ENCODE measurements at regions not wholly inside any gene's neighbourhood (a gene's known extent, or its start where the extent isn't known, plus 50 kb on each side); places are given as distances from the start of the nearest gene placed in this dataset.

DNA sequence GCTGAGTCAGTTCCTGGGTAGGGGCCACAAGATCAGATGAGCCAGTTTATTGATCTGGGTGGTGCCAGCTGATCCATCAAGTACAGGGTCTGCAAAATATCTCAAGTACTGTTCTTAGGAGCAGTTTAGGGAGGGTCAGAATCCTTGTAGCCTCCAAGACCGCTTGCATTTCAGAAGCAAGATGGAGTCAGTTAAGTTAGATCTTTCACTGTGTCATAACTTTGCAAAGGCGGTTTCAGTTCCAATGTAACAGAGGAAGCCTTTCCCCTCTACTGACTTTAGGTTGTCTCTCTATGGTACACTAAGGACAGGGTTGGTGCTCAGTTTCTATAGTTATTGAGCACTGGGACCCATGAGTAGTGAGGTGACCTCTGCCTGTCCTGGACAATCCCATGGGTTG is 127.3 kb upstream of the WDR1 start:
- H3K27me3 ChIP-seq (replicated peaks in 1 of 4; ENCODE audit: control extremely low read depth in 1 of 4, control insufficient read depth in 3 of 4, insufficient read depth in 4 of 4, low read length in 3 of 4) = peaks cover 0 to 4% (median 0%) of the 10 kb centered on the region in 4 experiments
- H3K27ac Mint-ChIP-seq = no peak overlapping the region
- no peak overlapping the region for H3K4me3 Mint-ChIP-seq
- no peaks in the 10 kb centered on the region for H3K9me3 Mint-ChIP-seq (ENCODE audit: insufficient read depth)
- H4K20me1 ChIP-seq (ENCODE audit: control insufficient read depth, insufficient read depth, low read length, poor library complexity, severe bottlenecking) = no peaks in the 10 kb centered on the region
- H3K27me3 Mint-ChIP-seq = peaks cover 34% of the 10 kb centered on the region
- no peak overlapping the region for H3K9ac ChIP-seq (ENCODE audit: low read length)
- H3K9me3 ChIP-seq (ENCODE audit: control extremely low read depth in 1 of 3, control insufficient read depth in 2 of 3, insufficient read depth in 1 of 3, low read length in 2 of 3) = no peaks in the 10 kb centered on the region
- TF ChIP-seq EZH2 (IDR thresholded peaks at IDR 0.05; ENCODE audit: borderline replicate concordance, insufficient read depth, low read depth, low read length, poor library complexity, severe bottlenecking) = no peak
- no peak for TF ChIP-seq CTCF (IDR thresholded peaks at IDR 0.05)
- H3K4me1 Mint-ChIP-seq = no peaks in the 10 kb centered on the region
- no peak overlapping the region for H3K4me2 ChIP-seq (replicated peaks; ENCODE audit: low read depth, low read length, poor library complexity, severe bottlenecking)
- intact Hi-C loops (cut with micrococcal nuclease) = no loop called here
- ChIA-PET CTCF (no interaction called here), POLR2A (no interaction called here)
- no peak overlapping the region for H3K27ac ChIP-seq (ENCODE audit: low read length in 2 of 2)
- H3K79me2 ChIP-seq (ENCODE audit: control insufficient read depth, insufficient read depth, low read length) = no peaks in the 10 kb centered on the region
- no peak overlapping the region for H3K4me3 ChIP-seq (ENCODE audit: control extremely low read depth in 1 of 5, extremely low read depth in 1 of 5, insufficient read depth in 1 of 5, low read depth in 2 of 5, low read length in 4 of 5)
- DNase-seq (no peak), ATAC-seq (ENCODE audit: low read depth) (no peak)
- H2AFZ ChIP-seq (ENCODE audit: insufficient read depth, low read depth, low read length, poor library complexity, severe bottlenecking) = no peak overlapping the region
- no CpG with 5 or more reads among the region's 2 CpGs for WGBS (ENCODE audit: insufficient coverage)
- no peaks in the 10 kb centered on the region for H3K4me1 ChIP-seq (ENCODE audit: control insufficient read depth in 2 of 2, insufficient read depth in 2 of 2, low read length in 2 of 2)
- H3K36me3 ChIP-seq (replicated peaks in 1 of 2; ENCODE audit: control extremely low read depth in 1 of 2, control insufficient read depth in 1 of 2, extremely low read depth in 1 of 2, insufficient read depth in 2 of 2, low read length in 1 of 2) = no peaks in the 10 kb centered on the region

- Histone ChIP-seq H3K36me3 (replicated peaks in 1 of 2; ENCODE audit: control extremely low read depth in 1 of 2, control insufficient read depth in 1 of 2, extremely low read depth in 1 of 2, insufficient read depth in 2 of 2, low read length in 1 of 2) (no peaks in the 10 kb centered on the region), H3K4me2 (replicated peaks; ENCODE audit: low read depth, low read length, poor library complexity, severe bottlenecking) (no peak overlapping the region), H3K27ac (ENCODE audit: low read length in 2 of 2) (no peak overlapping the region), H3K4me1 (ENCODE audit: control insufficient read depth in 2 of 2, insufficient read depth in 2 of 2, low read length in 2 of 2) (no peaks in the 10 kb centered on the region), H3K79me2 (ENCODE audit: control insufficient read depth, insufficient read depth, low read length) (no peaks in the 10 kb centered on the region), H3K27me3 (replicated peaks in 1 of 4; ENCODE audit: control extremely low read depth in 1 of 4, control insufficient read depth in 3 of 4, insufficient read depth in 4 of 4, low read length in 3 of 4) (no peaks in the 10 kb centered on the region), H4K20me1 (ENCODE audit: control insufficient read depth, insufficient read depth, low read length, poor library complexity, severe bottlenecking) (no peaks in the 10 kb centered on the region), H3K4me3 (ENCODE audit: control extremely low read depth in 1 of 5, extremely low read depth in 1 of 5, insufficient read depth in 1 of 5, low read depth in 2 of 5, low read length in 4 of 5) (no peak overlapping the region), H3K9me3 (ENCODE audit: control extremely low read depth in 1 of 3, control insufficient read depth in 2 of 3, insufficient read depth in 1 of 3, low read length in 2 of 3) (no peaks in the 10 kb centered on the region), H3K9ac (ENCODE audit: low read length) (no peak overlapping the region), H2AFZ (ENCODE audit: insufficient read depth, low read depth, low read length, poor library complexity, severe bottlenecking) (no peak overlapping the region)
- no peak overlapping the region for H3K27ac Mint-ChIP-seq
- WGBS (ENCODE audit: insufficient coverage) = 0% methylated on average over 1 of the region's 1 CpG
- no peaks in the 10 kb centered on the region for H3K4me1 Mint-ChIP-seq
- H3K9me3 Mint-ChIP-seq (ENCODE audit: insufficient read depth) = no peaks in the 10 kb centered on the region
- no peak for DNase-seq
- ChIA-PET CTCF (no interaction called here), POLR2A (no interaction called here)
- peaks cover 15% of the 10 kb centered on the region for H3K27me3 Mint-ChIP-seq
- no peak for TF ChIP-seq CTCF (IDR thresholded peaks at IDR 0.05)
- TF ChIP-seq EZH2 (IDR thresholded peaks at IDR 0.05; ENCODE audit: borderline replicate concordance, insufficient read depth, low read depth, low read length, poor library complexity, severe bottlenecking) = no peak
- intact Hi-C loops (cut with micrococcal nuclease) = no loop called here
- H3K4me3 Mint-ChIP-seq = no peak overlapping the region
- ATAC-seq (ENCODE audit: low read depth) = no peak
These were observed 124.1 kb upstream of the WDR1 start for GRCh38 chr4:10240691-10241090.

Measured in B cell (primary cell).